ENCODE measurements at regions not wholly inside any gene's neighbourhood (a gene's known extent, or its start where the extent isn't known, plus 50 kb on each side); places are given as distances from the start of the nearest gene placed in this dataset.
A peak's percentile ranks its signal among the peaks of the same experiment; 100 is the strongest.

DNA sequence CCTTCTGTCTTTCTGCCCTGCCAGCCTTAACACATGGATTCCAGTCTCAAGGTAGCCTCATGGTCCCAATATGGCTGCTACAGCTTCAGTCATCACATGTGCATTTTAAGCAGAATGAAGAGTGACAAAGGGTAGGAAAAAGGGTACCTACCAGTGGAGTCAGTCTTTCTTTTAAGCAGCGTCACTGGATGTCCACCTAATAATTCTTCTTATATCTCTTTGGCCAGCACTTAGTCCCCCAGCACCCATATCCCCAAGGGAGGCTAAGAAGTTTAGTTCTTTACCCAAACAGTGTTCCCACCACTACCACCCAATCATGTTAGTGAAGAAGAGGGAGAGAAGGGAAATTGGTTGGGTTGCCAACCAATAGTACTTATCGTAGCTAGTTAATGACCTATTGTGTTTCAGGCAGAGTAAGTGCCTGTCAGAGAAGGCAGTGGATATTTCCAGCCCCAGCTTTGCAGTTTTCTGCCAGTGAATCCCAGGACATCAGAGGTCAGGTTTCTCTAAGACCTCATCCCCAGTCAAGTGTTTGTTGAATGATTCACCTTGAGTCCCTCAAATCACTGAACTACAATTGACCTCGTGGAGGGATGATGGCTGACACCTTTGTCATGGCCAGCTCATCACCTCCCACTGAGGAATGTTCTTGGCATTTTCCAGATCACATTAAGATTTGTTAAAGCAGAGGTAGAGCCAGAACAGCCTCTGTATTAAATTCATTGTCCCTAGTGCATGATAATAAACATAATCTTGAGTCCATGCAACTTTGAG is 250.9 kb upstream of the CRY1 start:
- FAIRE-seq: no peak
- peak; percentile 72 for DNase-seq (ENCODE audit: low spot score)

DNA sequence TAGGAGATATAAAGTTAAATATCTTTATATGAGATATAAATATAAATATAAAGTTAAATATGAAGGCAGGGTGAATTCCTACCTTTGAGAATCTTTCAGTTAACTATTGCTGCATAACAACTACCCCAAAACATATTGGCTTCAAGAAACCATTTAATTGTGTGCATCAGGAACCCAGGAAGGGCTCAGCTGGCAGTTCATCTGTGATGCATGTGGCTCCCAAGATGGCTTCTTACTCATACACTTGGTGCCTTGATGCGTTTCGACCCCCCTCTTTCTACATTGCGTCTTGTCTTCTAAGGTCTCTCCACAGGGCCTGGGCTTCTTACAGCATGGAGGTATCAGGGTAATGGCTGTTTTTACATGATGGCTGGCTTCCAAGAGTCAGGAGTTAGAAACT is 253.9 kb upstream of the CRY1 start:
- no peak for DNase-seq (ENCODE audit: low spot score)
- FAIRE-seq: no peak

DNA sequence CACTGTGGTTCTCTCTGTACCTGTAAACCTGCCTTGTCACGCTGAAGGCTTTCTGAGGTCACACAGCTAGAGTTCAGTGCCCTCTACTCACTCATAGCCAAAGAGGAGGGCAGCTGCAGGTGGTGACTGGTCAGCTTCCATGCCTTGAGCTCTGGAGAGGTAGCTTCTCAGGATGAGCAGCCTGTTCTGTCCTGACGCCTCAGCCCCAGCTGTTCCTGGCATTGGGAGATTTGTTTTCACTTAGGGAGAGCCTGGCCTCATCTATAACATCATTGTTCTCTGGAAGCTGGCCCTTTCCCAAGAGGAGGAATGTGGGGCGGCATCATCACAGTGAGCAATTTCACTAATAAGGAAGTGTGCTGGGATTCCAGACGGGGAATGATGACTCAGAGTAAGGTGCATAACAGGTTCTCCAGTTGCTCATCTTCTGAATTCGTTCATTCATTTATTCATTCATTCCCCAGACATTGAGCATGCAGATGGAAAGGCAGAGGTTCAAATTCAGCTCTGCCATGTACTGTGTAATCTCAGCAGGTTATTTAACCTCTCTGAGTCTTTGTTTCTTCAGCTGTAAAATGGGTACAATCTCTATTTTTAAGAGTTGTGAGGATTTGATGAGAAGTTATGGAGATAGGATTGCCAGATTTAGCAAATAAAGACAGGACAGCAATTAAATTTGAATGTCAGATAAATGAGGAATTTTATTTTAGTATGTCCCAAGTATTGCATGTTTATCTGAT is 255.8 kb upstream of the CRY1 start:
- FAIRE-seq (no peak), DNase-seq (ENCODE audit: low spot score) (peak; percentile 80)

DNA sequence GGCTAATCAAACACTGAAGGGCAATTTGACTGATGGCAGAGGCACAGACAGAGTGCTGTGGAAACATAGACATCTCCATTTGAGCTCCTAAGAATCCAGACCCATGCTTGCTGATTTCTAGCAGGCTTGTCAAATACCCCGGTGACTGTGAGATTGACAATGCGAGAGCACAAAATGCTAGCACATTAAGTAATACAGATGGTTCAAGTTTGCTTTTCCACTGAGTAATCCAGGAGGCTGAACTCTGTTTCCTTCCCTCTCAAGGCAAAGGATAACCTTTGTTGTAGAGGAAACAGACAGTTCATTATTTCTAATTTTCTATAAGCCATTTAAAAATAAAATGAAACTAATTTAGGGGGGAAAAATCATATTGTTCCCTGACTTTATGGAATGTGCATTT is 256.5 kb upstream of the CRY1 start:
- DNase-seq (ENCODE audit: low spot score) (no peak), FAIRE-seq (no peak)

DNA sequence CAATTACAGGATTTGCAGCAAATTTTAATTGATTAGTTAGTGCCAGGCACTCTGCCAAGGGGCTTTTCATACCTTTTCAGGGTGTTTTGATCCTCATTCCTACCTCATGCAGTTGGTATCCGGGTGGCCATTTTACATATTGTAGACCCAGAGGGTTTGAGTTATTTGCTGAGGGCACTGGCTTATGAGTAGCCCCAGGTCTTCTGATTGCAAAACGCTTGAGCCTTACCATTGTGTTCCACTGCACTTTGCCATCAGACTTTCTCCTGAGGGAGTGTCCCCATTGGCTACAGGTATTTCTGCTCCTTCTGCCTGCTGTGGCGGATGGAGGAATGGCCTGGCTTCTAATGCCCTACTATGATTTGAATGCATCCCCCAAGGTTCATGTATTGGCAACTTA is 257.8 kb upstream of the CRY1 start:
- FAIRE-seq: no peak
- no peak for DNase-seq (ENCODE audit: low spot score)

DNA sequence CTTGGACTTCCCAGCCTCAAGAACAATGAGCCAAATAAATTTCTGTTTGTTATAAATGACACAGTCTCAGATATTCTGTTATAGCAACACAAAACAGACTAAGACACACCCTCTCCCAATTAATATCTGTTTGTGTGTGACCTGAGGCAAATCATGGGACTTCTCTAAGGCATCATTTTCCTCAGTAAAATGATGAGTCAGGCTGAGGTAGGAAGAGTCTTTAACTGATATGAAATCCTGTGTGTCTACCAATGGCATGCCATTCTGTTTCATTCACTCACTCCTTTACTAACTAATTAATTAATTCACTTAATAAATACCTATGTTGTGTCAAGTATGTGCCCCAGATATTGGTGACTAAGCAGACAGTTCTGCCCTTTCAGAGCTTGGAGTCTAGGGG is 258.4 kb upstream of the CRY1 start:
- DNase-seq (ENCODE audit: low spot score) (no peak), FAIRE-seq (no peak)

DNA sequence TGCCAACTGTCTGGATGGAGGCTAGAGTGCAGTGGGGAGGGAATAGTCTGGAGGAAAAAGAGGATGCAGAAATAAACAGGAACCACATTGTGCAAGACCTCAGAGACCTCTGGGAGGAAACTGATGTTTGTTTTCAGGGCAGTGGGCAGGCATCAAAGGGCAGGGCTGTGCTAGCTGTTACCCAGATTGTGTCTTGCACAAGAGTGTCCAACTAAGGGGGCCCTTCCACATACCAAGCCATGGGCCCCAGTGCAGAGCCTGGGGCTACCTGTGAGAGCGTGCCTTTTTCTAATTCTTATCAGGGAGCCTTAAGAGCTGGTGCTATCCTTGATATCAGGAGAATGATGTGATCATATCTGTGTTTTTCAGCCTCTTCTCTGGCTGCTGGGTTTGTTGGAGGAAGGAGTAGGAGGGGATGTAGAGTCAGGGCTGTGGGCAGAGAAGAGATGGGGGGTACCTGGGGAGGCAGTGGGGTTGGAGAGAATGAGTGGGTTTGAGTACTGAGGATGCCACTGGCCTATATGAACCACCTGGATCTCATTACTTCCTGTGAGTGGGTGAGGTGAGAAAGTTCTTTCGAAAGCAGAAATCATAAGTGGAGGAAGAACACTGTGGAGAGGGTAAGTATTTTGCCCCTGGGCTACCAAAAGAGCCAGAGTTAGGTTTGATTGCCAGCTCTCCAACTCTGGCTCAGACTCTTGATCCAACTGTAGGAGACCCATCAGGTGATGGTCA is 259.2 kb upstream of the CRY1 start:
- FAIRE-seq (no peak), DNase-seq (ENCODE audit: low spot score) (no peak)

DNA sequence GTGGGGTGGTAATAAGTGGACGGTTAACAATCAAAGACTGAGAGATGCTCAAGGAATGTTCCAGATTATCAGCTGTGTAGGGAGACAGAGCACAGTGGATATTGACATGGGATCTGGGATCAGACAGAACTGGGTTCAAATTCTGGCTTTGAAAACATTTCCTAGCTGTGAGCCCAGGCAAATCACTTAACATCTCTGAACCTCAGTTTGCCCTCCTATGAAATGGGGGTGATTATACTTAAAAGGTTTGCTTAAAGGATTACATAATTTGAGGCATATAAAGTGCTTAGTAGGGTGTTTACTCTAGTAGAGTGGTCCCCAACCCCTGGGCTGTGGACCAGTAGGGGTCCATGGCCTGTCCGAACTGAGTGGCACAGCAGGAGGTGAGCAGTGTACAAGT is 260.0 kb upstream of the CRY1 start:
- FAIRE-seq (no peak), DNase-seq (ENCODE audit: low spot score) (no peak)

DNA sequence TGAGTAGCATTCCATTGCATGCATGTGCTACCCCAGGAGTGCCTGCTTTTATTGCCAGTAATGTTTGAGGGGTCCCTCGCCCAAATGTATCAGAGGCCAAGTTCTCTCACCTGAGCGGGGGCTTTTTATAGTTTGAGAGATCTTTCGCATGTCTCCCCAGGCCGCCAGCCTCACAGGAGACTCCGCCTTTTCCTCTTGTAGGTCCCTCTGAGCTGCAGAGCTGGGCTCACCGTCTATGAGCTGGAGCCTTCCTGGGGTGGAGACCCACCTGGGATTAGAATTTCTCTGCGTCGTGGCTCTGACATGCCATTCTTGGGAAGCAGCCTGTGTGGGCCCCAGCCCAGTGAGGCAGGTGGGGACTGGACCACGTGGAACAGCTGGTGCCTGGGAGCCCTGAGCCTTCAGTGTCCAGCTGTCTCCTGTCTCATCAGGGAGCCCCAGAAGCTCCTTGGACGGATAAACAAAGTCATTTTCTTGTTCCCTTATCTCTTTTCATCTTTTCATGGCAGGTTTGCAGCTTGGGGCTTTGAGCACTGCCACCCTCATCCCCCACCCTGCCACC is 261.7 kb upstream of the CRY1 start:
- FAIRE-seq: no peak

DNA sequence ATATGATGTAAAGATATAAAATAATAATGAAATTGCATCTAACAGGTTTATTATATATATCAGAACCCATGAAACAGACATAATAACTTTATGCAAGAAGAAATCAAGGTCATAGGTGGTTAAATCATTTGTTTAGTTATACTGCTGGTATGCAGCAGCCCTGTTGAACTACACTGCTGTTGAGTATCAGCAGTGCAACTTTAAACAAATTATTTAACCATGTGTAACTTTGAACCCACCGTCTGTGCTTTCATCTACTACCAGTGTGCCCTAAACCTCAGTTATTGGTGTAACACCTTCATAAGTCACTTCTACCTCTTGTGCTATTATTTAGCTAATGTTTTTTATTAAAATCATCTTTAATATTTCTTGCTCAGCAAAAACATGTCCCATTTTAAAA is 262.3 kb upstream of the CRY1 start:
- no peak for DNase-seq (ENCODE audit: low spot score)
- no peak for FAIRE-seq

More for the DNA sequence above, 261.7 kb upstream of the CRY1 start:
- no peak for DNase-seq (ENCODE audit: low spot score)

DNA sequence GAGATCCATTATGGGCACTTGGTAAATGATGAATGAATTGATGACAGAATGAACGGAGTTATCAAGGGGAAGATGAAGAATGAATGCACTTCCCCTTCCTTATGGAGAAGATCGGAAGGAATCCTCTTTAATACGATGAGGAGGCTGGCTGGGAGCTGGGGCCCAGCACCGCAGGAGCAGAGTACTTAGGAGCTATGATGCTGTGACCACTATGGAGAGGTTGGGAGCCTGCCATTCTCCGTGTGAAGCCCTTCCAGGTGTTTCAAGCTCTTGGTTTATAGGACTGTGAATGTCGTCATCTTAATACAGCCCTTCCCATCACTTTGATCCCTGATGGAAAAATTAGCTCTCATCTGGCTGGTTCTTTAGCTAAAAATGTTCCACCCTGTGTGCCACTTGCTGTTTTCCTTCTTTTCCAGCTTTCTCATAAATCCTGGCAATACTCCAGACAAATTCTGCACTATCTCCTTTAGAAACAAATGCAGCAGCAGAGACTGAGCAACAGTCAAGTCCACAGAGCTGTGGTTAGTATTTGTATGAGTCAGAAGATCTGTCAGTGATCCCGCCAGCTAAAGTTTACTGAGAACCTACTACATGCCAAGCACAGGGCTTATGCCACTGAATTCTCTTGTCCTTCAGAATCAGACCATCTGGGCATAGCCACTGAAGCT is 263.1 kb upstream of the CRY1 start:
- DNase-seq (ENCODE audit: low spot score) (peak; percentile 48), FAIRE-seq (no peak)

DNA sequence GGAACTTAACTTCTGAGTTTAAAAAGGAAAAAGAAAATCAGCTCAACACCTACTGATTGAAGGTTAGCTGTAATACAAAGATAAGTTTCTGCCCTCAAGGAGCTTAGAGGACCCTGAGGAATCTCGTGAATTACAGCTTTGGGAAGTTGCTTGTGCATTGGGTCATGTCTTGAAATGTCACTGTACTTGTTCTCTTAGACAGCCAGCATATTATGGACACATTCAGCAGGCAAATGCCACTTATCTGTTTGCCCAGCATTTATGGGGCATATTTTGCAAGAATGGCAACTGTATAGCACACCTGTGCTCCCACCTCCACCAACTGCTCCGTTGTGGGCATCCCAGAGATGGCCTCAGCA is 263.6 kb upstream of the CRY1 start:
- no peak for FAIRE-seq

DNA sequence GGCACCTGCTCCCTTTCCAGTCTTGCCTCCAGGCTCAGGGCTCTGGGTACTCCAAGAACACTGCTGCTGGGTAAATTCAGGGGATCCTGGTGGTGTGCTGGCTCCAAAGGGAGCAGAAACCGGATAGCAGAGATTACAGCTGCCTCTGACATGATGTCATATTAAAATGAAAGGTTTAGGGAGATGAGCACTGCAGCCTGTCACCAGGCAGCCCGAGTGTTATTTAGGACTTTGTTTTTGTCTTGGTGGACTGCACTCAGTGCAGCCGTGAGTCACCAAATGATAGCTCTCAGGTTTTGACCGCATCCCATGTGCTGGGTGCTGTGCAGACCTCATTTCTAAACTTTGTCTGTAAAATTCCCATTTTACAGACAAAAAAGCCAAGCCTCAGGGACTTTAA is 266.0 kb upstream of the CRY1 start:
- FAIRE-seq: no peak
- peak; percentile 68 for DNase-seq (ENCODE audit: low spot score)

More for the DNA sequence above, 263.6 kb upstream of the CRY1 start:
- DNase-seq (ENCODE audit: low spot score): no peak

DNA sequence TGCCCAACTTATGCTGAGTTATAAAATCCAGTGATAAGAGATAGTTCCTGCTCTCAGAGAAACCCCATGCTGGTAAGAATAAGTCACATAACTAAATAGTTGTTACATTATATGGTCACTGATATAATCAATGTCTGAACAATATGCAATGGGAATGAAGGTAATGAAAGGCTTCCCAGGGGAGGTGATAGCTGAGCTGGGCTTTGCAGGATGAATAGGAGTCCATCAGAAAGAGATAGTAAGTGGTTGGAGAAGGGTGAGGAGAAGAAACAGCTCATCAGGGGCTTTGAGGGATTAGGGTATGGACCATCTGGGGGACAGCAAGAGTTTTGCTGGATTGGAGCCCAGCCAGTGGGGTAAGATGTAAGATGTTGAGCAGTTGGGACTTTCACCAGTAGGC is 266.7 kb upstream of the CRY1 start:
- no peak for FAIRE-seq

DNA sequence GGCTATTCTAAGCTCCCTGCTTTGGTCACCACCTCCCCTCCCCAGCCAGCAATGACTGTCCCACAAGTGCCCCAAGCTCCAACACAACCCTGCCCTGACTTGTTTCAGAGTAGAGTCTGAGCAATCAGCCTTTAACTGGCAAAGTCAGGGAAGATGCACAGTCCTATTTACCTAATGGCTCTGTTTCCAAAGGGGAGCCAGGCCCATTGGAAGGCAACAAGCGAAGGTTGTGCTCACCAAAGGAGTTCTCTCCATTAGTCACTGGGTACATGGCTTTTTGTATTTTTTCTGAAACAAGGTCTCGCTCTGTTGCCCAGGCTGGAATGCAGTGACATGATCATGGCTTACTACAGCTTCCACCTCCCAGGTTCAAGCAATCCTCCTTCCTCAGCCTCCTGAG is 267.1 kb upstream of the CRY1 start:
- FAIRE-seq (no peak), DNase-seq (ENCODE audit: low spot score) (no peak)

More for the DNA sequence above, 266.7 kb upstream of the CRY1 start:
- DNase-seq (ENCODE audit: low spot score): no peak

DNA sequence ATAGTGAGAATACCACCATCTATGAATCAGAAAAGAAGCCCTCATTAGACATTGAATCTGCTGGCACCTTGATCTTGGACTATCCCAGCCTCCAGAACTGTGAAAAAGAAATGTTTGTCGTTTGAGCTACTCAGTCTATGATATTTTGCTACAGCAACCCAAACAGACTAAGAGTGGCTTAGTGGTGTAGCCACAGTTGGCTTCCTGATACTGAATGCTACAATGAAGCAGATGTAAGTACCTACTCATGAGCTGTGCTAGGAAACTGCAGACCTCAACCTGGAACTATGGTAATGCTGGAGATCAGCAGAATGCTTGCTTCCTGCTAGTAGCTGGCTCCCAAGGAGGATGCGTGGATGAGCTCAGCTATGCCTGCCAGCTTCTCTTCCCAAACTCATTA is 268.6 kb upstream of the CRY1 start:
- FAIRE-seq (no peak), DNase-seq (ENCODE audit: low spot score) (no peak)

DNA sequence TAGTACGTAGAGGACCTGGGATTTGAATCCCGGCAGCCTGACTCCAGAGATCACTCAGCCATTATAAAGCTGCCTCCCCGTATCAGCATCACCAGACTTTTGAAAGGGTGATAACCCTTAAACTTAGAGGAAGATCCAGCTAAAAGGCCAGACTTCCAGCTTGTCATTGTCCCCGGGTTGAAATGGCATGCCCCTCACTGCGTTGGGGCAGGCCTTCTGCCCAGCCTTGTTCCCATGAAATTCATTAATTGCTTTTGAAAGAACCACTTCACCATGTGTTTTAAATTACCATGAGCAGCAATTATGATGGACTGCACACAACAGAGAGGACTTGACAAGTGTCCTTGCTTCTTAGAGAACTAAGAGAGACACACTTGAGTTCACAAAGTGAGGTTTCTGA is 269.6 kb upstream of the CRY1 start:
- no peak for FAIRE-seq

DNA sequence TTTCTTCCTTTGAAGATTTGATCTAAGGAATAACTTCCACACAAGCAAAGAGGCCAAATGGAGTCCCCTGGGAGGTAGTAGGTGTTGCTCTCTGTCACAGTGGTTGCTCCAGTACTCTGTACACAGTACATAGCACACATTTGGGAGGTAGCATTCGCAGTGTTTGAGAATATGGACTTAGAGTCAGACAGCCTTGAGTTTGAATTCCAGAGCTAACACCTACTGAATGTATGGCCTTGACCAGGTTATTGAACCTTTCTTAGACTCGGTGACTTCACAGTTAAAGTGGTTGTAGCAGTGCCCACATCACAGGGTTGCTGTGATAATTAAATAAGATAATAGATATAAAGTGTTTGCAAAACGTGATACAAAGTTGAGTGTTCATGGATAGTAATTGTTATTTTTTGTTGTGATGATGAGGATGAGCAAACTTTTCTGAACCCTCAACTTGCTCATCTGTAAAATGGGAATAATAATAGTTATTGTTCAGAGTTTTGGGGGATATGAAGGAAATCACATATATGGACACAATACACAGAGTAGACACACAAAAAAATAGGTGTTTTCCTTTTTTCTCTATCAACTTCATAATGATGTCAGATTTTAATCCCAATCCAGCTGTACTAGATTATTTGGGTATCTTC is 271.6 kb upstream of the CRY1 start:
- DNase-seq (ENCODE audit: low spot score) (no peak), FAIRE-seq (no peak)

More for the DNA sequence above, 269.6 kb upstream of the CRY1 start:
- no peak for DNase-seq (ENCODE audit: low spot score)

DNA sequence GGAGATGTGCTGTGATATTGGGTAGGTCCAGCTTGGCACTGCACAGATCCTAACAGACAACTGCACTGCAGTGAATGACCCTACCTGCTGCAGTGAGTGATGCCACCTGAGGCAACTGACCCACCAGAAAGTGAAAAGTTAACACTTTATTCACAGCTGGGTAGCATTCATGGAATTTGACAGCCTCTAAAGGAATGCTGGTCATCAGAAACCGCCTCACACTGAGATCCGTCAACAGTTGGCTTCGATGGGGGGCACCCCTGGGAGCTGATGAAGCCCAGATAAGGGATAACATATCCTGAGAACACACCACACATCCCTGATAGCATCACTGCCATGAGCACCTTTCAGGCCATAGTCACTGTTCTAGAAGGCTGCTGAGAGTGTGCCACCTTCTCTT is 272.4 kb upstream of the CRY1 start:
- DNase-seq (ENCODE audit: low spot score): no peak
- no peak for FAIRE-seq

DNA sequence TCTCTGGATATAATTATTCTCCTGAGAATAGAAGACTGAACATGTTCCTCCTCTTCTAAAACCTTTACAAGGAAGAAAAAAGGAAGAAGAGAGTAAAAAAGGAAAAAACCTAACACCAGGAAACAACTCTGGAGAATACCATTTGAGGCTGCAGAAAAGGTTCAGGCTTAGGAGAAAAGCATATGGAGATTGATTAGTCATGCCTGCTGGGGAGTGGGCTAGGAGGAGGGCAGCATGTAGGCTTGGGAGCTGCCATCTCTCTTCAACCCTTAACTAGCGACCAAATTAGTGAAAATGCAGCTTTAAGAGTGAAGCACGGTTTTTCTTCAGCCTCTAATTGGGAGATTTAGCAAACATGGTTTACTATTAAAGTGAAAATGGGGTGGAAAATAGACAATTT is 273.0 kb upstream of the CRY1 start:
- DNase-seq (ENCODE audit: low spot score) (no peak), FAIRE-seq (no peak)

DNA sequence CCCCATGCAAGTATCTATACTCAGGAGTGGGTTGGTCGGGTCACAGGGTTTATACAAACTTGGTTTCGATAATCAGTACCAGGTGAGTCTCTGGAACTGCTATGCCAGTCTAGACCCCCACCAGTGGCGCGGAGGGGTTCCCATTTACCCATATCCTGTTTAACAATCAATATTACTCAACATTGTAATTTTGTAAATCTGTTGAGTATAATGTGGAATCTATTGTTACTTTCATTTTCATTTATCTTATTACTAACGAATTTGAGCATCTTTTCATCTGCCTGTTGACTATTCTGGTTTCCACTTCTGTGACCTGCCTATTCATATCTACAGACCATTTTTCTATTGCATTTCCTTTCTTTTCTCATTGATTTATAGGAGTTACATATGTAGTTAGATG is 275.2 kb upstream of the CRY1 start:
- FAIRE-seq (no peak), DNase-seq (ENCODE audit: low spot score) (no peak)

Data from urothelium cell line (cell line).